Inferior parietal cortex (tissue), 1 donor: ENCODE measurements at regions not wholly inside any gene's neighbourhood (a gene's known extent, or its start where the extent isn't known, plus 50 kb on each side); places are given as distances from the start of the nearest gene placed in this dataset.

Source experiments
- DNase-seq: peaks from one replicate; pipeline ENCODE4 v3.0.0-alpha.2; 2016; ENCODE audit errors: extremely low spot score

GRCh38 chrY:15059478-15059877, 535.1 kb downstream of the NLGN4Y start:
- DNase-seq, result peak; percentile 1

GRCh38 chrY:15072084-15072483, 547.8 kb downstream of the NLGN4Y start:
- DNase-seq, result no peak

- no peak for DNase-seq
Measured at GRCh38 chrY:15101336-15101735, 577.0 kb downstream of the NLGN4Y start.
